Thoracic aorta (tissue), 2 donors: ENCODE measurements at regions not wholly inside any gene's neighbourhood (a gene's known extent, or its start where the extent isn't known, plus 50 kb on each side); places are given as distances from the start of the nearest gene placed in this dataset.

Experiments used
- ATAC-seq: fragments of 150-250 bp; one replicate; pipeline ENCODE4 v1.8.0; 2017; ENCODE audit warnings: low read depth; ENCODE audit not compliant: insufficient number of reproducible peaks, low FRiP score
- DNase-seq: peaks from one replicate; pipeline ENCODE4 v3.0.0-alpha.2; 2020; ENCODE audit warnings: low spot score
- H3K27ac ChIP-seq, 2 donors: fragments of 200-600 bp; sonication (generic); 1 replicate in 1 of 2; 2 replicates in 1 of 2; pipeline ENCODE4 v1.5.1; 2016; ENCODE audit warnings: mild to moderate bottlenecking in 2 of 2, moderate library complexity in 2 of 2
- H3K27me3 ChIP-seq: fragments of 200-600 bp; sonication (generic); replicated peaks from 2 replicates; pipeline ENCODE4 v1.6.0; 2016; ENCODE audit warnings: mild to moderate bottlenecking; ENCODE audit not compliant: insufficient read depth
- H3K36me3 ChIP-seq: fragments of 200-600 bp; sonication (generic); one replicate; pipeline ENCODE4 v1.5.1; 2016
- H3K4me1 ChIP-seq, 2 donors: fragments of 200-600 bp; sonication (generic); 1 replicate in 1 of 2; 2 replicates in 1 of 2; pipeline versions ENCODE4 v1.5.1 to v1.6.0; 2016; ENCODE audit warnings: low read depth in 2 of 2, mild to moderate bottlenecking in 1 of 2; ENCODE audit not compliant: control insufficient read depth in 1 of 2
- H3K4me3 ChIP-seq: fragments of 200-600 bp; sonication (generic); 2 replicates; pipeline ENCODE4 v1.5.1; 2016; ENCODE audit warnings: mild to moderate bottlenecking
- H3K9me3 ChIP-seq: fragments of 200-600 bp; sonication (generic); 2 replicates; pipeline ENCODE4 v1.5.1; 2016
- TF ChIP-seq, protein P1 (sequence below): fragments of 200-600 bp; sonication (generic); IDR thresholded peaks from one replicate; pipeline ENCODE4 v1.5.1; 2019; ENCODE audit warnings: antibody characterized with exemption

DNA sequence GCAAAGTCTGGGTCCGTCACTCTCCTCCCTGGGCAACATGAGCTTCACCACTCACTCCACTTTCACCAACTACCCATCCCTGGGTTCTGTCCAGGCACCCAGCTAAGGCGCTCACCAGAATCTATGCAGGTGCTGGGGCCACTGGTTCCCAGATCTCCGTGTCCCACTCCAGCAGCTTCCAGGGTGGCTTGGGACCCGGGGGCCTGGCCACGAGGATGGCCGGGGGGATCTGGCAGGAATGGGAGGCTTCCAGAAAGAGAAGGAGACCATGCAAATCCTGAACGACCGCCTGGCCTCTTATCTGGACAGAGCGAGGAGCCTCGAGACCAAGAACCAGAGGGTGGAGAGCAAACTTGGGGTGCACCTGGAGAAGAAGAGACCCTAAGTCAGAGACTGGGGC, 1611.0 kb upstream of the ACO1 start:
- H3K4me3 ChIP-seq: no peak overlapping the region
- no peaks in the 10 kb centered on the region for H3K27me3 ChIP-seq
- DNase-seq (no peak), ATAC-seq (no peak)
- H3K36me3 ChIP-seq: no peaks in the 10 kb centered on the region
- no peaks in the 10 kb centered on the region for H3K9me3 ChIP-seq
- H3K27ac ChIP-seq: no peak overlapping the region
- H3K4me1 ChIP-seq: no peaks in the 10 kb centered on the region
- TF ChIP-seq, protein P1, sequence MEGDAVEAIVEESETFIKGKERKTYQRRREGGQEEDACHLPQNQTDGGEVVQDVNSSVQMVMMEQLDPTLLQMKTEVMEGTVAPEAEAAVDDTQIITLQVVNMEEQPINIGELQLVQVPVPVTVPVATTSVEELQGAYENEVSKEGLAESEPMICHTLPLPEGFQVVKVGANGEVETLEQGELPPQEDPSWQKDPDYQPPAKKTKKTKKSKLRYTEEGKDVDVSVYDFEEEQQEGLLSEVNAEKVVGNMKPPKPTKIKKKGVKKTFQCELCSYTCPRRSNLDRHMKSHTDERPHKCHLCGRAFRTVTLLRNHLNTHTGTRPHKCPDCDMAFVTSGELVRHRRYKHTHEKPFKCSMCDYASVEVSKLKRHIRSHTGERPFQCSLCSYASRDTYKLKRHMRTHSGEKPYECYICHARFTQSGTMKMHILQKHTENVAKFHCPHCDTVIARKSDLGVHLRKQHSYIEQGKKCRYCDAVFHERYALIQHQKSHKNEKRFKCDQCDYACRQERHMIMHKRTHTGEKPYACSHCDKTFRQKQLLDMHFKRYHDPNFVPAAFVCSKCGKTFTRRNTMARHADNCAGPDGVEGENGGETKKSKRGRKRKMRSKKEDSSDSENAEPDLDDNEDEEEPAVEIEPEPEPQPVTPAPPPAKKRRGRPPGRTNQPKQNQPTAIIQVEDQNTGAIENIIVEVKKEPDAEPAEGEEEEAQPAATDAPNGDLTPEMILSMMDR: no peak

DNA sequence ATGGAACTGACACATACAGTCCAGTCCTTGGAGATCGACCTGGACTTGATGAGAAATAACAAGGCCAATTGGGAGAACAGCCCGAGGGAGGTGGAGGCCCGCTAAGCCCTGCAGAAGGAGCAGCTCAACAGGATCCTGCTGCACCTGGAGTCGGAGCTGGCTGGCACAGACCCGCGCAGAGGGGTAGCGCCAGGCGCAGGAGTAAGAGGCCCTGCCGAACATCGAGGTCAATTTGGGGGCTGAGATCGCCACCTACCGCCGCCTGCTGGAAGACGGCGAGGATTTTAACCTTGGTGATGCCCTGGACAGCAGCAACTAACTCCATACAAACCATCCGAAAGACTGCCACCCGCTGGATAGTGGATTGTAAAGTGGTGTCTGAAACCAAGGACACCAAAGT, 1610.1 kb upstream of the ACO1 start:
- DNase-seq (no peak), ATAC-seq (no peak)
- Histone ChIP-seq H3K4me1 (no peaks in the 10 kb centered on the region), H3K4me3 (no peak overlapping the region), H3K36me3 (no peaks in the 10 kb centered on the region), H3K27ac (no peak overlapping the region), H3K9me3 (no peaks in the 10 kb centered on the region), H3K27me3 (no peaks in the 10 kb centered on the region)
- TF ChIP-seq, protein P1: no peak

DNA sequence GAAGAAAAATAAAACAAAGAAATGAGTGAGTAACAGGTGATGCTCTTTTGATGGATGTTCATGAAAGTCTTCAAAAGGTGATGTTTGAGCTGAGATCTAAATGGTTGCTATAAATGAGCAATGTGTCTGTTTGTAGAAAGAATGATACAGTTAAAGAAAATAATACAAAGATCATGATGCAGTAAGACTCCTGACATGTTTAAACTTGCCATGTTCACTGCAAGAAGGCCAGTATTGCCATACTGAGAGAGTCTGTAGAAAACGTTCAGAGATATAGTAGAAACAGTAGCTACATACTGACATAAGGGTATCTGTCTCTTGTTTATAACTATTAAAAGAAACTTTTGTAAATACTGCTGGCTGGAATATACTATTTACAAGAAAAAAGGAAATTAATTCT, 1609.2 kb upstream of the ACO1 start:
- Histone ChIP-seq H3K4me1 (no peaks in the 10 kb centered on the region), H3K27me3 (no peaks in the 10 kb centered on the region), H3K27ac (no peak overlapping the region), H3K36me3 (no peaks in the 10 kb centered on the region), H3K9me3 (no peaks in the 10 kb centered on the region), H3K4me3 (no peak overlapping the region)
- TF ChIP-seq, protein P1: no peak
- DNase-seq (no peak), ATAC-seq (no peak)

DNA sequence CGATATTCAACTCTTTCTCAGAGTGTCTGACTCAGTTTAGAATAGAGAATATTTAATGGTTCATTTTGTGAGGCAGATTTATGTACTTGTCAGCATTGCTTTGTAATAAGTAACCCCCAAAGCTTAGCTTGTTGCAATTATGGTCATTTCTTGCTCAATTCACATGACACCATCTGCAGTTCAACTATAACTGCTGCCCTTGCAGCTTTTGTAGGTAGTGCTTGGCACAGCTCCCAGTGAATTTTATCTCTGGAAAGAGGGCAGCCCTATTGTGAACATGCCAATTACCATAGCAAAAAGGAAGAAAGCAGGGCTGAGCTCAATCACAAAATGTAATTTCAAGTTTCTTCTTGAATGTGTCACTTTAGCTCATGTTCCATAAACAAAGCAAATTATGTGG, 1587.7 kb upstream of the ACO1 start:
- Histone ChIP-seq H3K4me3 (no peak overlapping the region), H3K9me3 (no peaks in the 10 kb centered on the region), H3K4me1 (no peaks in the 10 kb centered on the region), H3K36me3 (no peaks in the 10 kb centered on the region), H3K27ac (no peak overlapping the region), H3K27me3 (no peaks in the 10 kb centered on the region)
- DNase-seq (no peak), ATAC-seq (no peak)
- TF ChIP-seq, protein P1: no peak

DNA sequence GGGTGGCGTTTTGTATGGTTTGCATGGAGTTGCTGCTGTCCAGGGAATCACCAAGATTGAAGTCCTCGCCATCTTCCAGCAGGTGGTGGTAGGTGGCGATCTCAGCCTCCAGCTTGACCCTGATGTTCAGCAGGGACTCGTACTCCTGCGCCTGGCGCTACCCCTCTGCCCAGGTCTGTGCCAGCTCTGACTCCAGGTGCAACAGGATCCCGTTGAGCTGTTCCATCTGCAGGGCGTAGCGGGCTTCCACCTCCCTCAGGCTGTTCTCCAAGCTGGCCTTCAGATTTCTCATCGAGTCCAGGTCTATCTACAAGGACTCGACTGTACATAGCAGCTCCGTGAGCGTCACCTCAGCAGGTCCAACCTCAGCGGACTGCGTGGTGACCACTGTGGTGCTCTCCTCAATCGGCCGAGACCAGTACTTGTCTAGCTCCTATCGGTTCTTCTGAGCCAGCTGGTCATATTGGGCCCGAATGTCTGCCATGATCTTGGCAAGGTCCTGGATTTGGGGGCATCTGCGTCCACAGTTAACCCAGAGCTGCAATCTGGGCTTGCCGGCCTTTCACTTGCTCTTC, 1584.8 kb upstream of the ACO1 start:
- DNase-seq: no peak
- Histone ChIP-seq H3K4me3 (no peak overlapping the region), H3K27me3 (no peaks in the 10 kb centered on the region), H3K36me3 (no peaks in the 10 kb centered on the region), H3K4me1 (no peaks in the 10 kb centered on the region), H3K9me3 (no peaks in the 10 kb centered on the region), H3K27ac (no peak overlapping the region)
- TF ChIP-seq, protein P1: no peak
- no peak for ATAC-seq
